Right renal cortex interstitium (tissue), 3 donors: ENCODE measurements at regions not wholly inside any gene's neighbourhood (a gene's known extent, or its start where the extent isn't known, plus 50 kb on each side); places are given as distances from the start of the nearest gene placed in this dataset.

Experiments
- DNase-seq, 3 donors: peaks; one replicate each; pipeline ENCODE4 v3.0.0-alpha.2; 2013; ENCODE audit warnings: low read depth in 3 of 3, low spot score in 2 of 3

- DNase-seq = no peak
Observed at GRCh38 chr5:7000310-7000709, 287.1 kb downstream of the TENT4A start.

GRCh38 chr5:7010591-7010990 is 297.4 kb downstream of the TENT4A start:
- DNase-seq = no peak

- no peak for DNase-seq
Observed at GRCh38 chr5:7012057-7012456, 298.8 kb downstream of the TENT4A start.

GRCh38 chr5:7014611-7015010 is 301.4 kb downstream of the TENT4A start:
- no peak for DNase-seq

GRCh38 chr5:7015586-7016256 is 302.5 kb downstream of the TENT4A start:
- no peak for DNase-seq

GRCh38 chr5:7016999-7017747 is 303.9 kb downstream of the TENT4A start:
- no peak for DNase-seq

GRCh38 chr5:7018198-7018597 is 305.0 kb downstream of the TENT4A start:
- DNase-seq = no peak

GRCh38 chr5:7018601-7019000 is 305.4 kb downstream of the TENT4A start:
- DNase-seq = no peak

GRCh38 chr5:7036192-7036835 is 323.1 kb downstream of the TENT4A start:
- DNase-seq = no peak

GRCh38 chr5:7039074-7039473 is 325.8 kb downstream of the TENT4A start:
- DNase-seq = no peak

- no peak for DNase-seq
Observed at GRCh38 chr5:7040111-7040510, 326.9 kb downstream of the TENT4A start.

GRCh38 chr5:7043797-7044196 is 330.6 kb downstream of the TENT4A start:
- DNase-seq = no peak

GRCh38 chr5:7047511-7048261 is 334.5 kb downstream of the TENT4A start:
- no peak for DNase-seq

- no peak for DNase-seq
Observed at GRCh38 chr5:7050986-7051385, 337.8 kb downstream of the TENT4A start.

- DNase-seq = no peak
Observed at GRCh38 chr5:7053125-7053524, 339.9 kb downstream of the TENT4A start.

GRCh38 chr5:7053528-7054209 is 340.4 kb downstream of the TENT4A start:
- no peak for DNase-seq

GRCh38 chr5:7066471-7067235 is 329.3 kb upstream of the ADCY2 start:
- DNase-seq = no peak

- no peak for DNase-seq
Observed at GRCh38 chr5:7068156-7068555, 327.8 kb upstream of the ADCY2 start.

GRCh38 chr5:7068899-7069298 is 327.0 kb upstream of the ADCY2 start:
- no peak for DNase-seq

GRCh38 chr5:7072188-7072587 is 323.8 kb upstream of the ADCY2 start:
- no peak for DNase-seq
